GM21825 (cell line): ENCODE measurements at regions not wholly inside any gene's neighbourhood (a gene's known extent, or its start where the extent isn't known, plus 50 kb on each side); places are given as distances from the start of the nearest gene placed in this dataset.

Experiments
- ATAC-seq: cut with Tn5 transposase; IDR thresholded peaks from one replicate; pipeline ENCODE4 v1.9.1; 2021; ENCODE audit warnings: mild to moderate bottlenecking, moderate library complexity; ENCODE audit not compliant: unreplicated experiment

DNA sequence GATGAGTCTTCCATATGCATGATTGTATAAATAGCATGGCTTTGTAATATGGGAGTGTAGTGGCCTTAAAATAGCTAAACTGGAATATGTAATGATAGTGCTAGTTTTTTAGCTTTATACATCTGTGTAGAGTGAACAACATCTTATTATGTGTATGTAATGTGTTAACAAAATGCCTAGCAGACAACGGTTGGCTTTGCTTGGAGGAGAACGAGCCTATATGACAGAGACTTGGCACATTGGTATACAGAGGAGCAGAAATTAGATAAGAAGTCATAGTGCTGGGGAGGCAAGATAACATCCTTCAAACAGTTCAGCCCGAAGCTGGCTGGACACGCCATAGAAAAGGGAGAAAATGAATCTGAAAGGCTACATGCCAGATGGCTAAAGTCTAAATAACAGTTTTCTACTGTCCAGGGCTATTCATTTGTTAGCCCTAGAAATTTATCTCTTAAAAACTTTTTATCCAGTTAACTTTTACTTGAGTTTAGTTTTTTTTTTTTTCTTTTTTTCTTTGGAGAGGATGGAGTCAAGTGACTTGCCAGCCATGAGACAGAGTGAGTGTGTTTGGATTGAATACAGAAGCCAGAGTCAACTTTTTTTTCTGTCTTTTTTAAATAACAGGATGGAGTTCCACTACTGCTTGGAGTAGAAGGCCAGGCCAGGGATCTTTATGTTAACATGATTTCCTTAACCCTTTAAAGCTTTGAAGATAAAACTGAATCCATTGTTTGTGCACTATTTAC is 214.4 kb upstream of the ACTBL2 start:
- ATAC-seq, result no peak

- no peak for ATAC-seq
Measured at GRCh38 chr5:57696389-57696769, 213.8 kb upstream of the ACTBL2 start.

- no peak for ATAC-seq
Measured at GRCh38 chr5:57695706-57696388, 213.2 kb upstream of the ACTBL2 start.

DNA sequence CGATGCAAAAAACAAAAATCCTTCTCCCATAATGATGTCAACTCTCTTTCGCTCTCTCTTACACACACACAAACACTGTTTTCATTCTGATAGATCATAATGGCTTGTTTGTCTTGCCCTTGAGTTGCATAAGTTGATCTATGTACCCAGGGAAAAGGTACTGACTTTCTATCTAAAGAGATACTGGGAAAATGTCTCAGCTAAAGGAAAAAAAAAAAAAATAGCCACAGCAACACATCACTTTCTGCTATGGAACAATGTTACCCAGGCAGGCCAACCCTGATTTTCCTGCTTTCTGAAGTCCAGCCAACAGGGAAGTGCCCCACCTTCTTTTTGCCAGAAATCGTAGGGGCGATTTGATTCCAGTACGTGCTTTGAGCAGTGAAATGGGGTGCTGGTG is 212.6 kb upstream of the ACTBL2 start:
- no peak for ATAC-seq

DNA sequence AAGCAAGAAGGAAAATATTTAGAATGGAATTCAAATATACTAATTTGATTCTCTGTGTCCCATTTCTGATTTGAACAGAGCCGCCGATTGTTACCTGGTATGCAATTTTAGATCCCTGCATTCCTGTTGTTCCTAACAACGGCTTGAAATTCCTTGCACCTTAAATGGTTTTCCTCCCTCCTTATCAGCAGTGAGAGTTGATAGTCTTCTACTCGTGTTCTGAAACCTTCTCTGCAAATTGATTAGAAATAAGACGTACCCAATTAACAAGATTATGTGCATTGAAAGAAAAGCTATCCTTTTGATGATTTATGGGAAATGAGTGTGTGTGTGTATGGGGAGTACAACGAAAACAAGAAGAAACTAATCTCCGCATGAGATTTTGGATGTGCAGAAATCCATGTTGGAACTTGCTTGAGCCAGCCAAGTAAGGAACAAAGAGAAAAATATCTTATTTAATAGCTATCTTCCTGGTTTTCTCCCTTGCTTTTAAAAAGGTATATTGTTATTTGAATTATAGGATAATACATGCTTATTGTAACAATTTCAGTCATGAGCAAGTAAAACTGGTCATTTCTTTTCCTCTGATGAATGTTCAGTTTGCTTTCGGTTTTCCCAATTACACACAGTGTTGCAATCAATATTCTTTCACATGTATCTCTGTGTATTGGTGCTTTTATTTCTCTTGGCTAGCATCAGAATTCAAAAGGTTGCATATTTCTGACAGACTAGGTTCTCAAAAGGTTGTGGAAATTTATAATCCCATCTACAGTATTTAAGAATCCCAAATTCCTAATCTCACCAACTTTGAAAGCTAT is 211.1 kb upstream of the ACTBL2 start:
- ATAC-seq, result no peak

DNA sequence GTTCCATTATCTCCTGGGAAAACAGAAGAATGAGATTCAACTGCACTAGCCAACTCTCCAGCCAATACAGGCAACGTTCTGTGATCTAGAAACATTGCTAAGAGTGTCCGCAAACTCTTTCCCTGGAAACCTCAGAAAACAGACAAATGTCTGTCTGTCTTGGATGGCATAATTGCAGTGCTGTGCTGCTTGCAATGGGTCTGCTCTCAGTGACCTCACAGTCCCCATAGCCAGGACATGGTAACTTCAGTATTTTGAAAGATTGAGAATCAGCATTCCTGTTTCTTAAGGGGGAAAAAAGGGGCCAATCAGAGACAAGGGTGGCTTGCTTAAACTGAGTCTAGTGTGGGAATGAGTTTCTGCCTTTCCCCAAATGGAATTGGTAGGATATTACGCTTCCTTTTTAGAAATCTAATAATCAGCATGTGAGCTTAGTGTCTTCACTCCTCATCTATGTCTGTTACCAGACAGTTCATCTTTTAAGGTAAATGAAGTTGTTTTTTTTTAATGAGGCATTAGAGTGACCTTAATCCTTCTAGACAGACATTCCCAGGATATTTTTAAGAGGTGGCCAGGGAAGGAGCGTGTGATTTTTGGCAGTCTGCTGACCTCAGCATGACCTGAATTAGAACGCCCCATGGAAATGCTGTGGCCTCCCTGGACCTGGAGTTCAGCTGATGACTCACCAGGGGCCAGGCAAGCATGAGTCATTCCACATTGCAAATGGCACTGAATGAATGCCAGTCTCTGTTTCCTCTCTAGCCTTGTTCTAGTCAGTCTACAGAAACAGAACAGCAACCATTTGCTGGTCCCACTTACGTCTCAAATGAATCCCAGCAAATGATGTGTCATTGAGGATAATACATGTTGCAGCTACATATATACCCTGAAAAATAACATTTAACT is 210.2 kb upstream of the ACTBL2 start:
- peak; percentile 79 for ATAC-seq

DNA sequence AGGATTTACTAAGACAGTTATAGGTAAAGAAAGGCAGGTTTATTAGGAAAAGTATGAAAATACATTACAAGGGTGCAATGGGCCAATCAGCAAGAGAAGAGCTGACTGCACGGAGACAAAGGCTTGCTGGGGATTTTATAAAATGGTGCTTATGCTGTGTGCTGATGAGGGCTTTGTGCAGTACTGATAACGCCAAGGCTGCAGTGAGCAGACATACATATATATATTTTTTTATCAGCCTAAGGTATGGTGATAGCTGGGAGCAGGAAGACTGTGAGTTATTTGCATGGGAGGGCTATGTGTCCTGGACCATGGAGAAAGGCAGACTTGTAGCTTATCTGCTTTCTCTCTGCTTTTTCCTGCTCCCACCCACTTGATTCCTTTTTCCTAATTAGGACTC is 208.1 kb upstream of the ACTBL2 start:
- ATAC-seq, result no peak

DNA sequence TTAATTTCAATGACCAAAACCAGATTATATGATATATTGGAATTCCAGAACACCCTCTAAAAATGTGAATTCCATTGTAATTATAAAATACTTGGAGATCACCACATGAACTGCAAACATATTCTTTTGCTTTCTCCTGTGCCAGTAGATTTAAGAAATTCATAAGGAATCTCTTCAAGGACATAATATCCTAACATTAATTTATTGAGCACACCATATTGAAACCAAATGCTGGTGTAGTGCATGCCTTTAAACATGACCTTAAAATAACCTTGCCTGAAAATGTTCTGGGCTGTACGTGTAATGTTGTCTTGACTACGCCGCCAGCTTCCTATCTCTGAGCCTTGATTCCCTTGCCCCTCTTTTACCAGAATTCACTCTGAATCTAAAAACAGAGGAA is 205.0 kb upstream of the ACTBL2 start:
- no peak for ATAC-seq

DNA sequence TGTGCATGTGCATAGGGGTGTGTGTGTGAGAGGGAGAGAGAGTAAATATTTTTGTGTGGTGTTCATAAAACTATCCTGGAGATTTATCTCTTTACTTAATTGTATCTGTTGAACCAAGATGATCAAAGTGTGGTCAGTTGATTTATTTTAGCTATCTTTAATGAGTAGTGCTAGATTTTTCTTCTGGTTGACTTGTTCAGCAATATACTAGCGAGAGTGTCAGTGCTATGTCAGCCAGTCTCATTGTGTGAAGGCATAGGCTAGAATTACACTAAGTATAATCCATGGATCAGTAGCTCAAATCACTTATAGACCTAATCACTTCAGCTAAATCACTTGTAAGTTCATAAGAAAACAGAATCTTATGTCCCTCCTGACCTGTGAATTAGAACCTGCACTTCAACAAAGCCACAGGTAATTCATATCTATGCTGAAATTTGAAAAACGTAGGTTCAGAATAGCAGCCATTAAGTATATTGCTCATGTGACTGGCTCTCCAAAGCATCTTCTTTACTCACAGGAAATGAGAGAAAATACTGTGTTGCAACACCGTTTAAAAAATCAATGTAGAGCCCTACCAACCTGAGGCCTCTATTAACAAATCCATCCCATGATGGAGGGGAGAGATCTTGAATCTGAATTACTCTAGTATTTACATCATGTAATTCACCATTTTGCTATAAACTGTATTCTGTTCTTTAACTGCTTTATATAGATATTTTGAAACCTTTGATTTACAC is 203.1 kb upstream of the ACTBL2 start:
- ATAC-seq, result no peak

DNA sequence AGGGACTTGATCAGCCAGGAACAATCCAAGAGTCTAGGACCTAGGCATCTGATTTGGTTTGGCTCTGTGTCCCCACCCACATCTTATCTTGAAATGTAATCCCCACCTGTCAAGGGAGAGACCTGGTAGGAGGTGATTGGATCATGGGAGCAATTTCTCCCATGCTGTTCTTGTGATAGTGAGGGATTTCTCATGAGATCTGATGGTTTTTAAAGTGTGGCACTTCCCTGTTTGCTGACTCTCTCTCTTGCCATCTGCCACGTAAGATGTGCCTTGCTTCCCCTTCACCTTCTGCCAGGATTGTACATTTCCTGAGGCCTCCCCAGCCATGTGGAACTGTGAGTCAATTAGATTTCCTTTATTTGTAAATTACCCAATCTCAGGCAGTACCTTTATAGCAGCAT is 201.7 kb upstream of the ACTBL2 start:
- ATAC-seq, result no peak

DNA sequence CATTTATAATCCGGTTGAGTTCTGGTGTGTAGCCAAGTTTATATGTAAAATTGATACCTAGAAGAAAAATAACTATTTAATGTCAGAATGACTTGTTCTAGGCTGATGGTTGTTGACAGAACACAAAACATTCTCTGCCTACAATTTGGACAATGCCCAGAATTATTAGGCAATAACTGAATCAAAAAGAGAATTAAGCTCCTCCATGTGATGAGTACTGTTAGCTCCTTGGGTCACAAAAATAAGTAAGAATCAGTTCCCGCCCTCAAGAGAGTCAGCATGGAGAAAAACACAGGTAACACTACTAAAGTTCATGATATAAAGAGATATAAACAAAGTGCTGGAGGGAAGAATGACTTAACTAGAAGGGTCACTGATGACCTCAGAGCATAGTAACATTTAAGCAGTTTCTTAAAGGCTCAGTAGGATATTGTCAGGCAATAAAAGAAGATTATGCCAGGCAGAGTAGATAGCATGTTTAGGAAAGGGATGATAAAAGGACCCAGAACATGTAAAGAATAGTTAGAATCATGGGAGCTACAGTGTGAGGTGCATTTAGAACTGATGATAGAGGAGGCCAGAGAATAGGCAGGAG is 200.5 kb upstream of the ACTBL2 start:
- no peak for ATAC-seq

- ATAC-seq, result no peak
Measured at GRCh38 chr5:57681942-57682341, 199.3 kb upstream of the ACTBL2 start.

DNA sequence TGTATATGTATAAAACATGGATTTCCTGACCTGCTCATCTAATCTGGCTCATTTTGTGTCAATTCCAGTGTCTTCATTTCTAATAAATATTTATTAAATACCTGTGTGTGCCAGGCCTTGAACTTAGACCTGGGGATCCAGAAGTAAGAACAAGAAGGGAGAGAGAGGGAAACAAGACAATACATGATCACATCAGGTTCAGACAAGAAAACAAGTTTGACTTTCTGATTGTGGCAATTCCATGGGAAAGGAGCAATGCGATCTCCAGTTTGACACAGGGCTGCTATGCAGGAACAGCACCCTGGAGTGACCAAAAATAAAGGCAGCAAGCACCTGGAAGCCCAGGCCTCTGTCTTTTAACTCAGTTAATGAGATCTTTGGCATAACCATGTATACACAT is 198.1 kb upstream of the ACTBL2 start:
- no peak for ATAC-seq

DNA sequence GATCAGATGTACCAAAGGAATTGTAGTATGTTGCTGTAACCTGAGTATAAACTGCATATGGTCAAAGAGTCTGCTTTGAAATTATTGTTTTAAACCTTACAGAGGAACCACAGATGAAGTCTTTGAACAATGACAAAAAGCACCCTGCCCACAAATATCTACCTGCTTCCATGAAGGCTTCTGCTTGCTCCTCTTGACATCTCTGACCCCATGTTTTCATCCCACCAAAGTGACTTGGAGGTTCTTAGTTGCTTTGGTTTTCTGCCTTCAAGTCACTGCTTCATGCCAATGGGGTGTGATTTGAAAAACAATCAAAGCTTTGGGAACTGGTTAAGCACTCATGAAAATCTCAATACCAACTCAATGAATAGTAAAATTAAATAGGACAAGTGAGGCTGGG is 194.6 kb upstream of the ACTBL2 start:
- no peak for ATAC-seq

- ATAC-seq, result no peak
Measured at GRCh38 chr5:57676222-57677098, 193.8 kb upstream of the ACTBL2 start.

DNA sequence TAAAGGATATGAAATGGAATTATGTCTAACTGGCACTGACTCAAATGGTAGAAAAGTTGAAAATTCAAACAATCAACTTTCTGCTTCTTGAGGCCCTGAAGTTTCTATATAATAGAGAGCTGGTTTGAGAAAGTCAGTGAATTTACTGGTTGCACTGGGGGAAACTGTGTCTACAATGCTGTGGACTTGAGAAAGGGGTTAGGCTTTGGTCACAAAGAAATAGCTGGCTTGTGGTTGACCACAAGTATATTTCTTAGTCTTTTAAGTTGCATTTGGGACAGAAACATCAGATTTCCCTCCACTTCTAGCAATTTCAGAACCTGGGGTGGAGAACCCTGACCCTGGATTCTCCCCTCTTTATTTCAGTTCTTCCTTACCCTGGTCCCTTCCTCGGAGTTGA is 192.6 kb upstream of the ACTBL2 start:
- ATAC-seq, result no peak

DNA sequence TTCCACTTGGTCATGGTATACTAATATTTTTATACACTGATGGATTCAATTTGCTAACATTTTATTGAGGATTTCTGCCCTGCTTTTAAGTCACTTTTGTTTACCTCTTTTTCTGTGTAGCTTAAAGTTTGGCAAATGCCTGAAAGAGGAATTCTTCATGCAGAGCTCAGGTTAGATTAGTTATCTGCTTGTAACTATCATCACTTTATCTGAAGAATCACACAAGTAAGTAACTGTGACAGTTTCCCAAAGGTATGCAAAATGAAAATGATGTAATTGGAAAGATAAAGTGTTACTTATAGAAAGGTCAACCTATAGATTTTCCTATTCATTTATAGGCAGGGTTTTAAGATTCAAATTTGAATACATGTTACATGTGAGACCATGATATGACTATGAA is 188.8 kb upstream of the ACTBL2 start:
- no peak for ATAC-seq

GRCh38 chr5:57666582-57666981 is 184.0 kb upstream of the ACTBL2 start:
- ATAC-seq, result no peak
